Amniotic epithelial cell (primary cell): ENCODE measurements at regions not wholly inside any gene's neighbourhood (a gene's known extent, or its start where the extent isn't known, plus 50 kb on each side); places are given as distances from the start of the nearest gene placed in this dataset.
"Not testable (repeated sequence)": the region's sequence is repeated elsewhere in the genome, so short reads cannot be mapped to it uniquely, and the experiment has no call there.

Experiments used
- DNase-seq: peaks from one replicate; pipeline ENCODE4 v3.0.0-alpha.2; 2010; ENCODE audit warnings: low read depth

DNA sequence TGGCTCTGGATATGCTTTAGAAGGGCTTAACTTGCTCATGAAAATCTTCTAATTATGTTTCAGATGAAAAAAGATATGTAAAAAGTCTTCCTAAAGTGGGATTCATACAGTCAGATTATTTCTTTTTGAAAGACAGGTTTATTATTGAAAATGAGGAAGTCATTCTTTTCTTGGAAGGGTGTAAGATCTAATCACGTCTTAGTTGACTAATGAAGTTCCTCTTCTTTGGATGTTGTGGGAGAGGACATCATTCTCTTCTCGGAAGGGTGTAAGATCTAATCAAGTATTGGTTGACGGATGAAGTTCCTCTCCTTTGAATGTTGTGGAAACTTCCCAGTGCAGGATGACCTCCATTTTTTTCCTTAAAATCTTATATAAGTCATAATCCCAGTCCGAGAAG, 74.9 kb downstream of the ALG10 start:
- no peak for DNase-seq

DNA sequence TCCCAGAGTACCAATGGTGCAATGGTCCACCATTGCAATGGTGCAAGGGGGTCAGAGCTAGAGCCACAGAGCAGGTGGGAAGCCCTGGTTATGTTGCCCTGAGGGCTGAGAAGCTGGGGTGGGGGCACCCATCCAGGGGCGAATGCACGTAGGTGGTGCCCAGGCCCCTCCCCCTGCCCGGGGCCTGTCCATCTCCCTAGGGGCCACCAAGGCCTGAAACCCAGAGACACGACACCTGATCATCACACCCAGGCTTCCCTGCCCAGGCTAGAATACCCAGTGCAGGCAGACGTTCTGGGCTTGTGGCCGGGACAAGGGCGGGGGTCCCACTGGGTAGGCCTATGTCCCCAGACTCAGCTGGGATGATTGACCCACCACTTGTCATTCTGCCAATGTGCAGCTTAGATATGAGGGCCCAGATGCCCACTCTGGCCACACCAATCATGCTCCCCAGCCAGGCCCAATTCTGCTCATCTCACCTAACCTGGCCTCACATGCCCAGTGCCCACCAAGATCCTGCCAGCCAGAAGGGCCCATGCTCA, 83.2 kb downstream of the ALG10 start:
- DNase-seq: no peak

DNA sequence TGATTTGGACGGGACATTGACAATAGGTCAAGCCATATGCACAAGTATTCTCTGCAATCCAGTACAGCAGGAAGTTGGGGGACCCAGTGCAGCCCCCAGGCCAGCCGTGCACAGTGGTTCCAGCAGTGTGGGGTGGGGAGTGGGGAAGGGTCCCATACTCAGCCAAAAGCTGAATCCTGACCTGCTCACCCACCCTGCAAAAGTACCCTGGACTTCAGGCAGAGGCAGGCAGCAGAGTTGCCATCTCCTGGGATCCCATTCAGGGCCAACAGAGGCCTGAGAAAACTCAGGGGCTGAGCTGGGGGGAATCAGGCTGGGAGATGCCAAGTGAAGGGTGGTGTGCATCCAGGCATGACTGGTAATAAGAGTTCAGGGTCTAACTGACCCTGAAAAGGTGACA, 83.9 kb downstream of the ALG10 start:
- DNase-seq: no peak

DNA sequence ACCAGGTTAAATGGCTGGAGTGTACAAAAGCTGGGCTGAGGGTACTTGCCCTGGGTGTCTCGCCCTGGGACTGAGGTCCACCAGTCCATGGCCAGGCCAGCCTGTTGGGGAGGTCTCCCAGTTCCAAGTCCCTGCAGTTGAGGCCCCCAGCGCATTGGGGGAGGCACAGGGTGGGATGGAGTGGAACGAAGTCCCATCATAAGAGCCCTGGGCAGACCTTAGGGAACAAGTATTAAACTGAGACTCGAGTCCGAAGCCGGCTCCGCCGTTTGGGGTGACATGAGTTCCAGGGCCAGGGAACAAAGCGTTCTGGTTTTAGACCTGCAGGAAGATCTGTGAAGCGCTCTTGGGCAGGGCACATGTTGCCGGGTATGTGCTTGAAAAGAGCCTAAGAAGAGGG, 84.7 kb downstream of the ALG10 start:
- no peak for DNase-seq

- DNase-seq: no peak
Observed at GRCh38 chr12:34107781-34108404, 85.6 kb downstream of the ALG10 start.

GRCh38 chr12:34108405-34108803, 86.1 kb downstream of the ALG10 start:
- DNase-seq: no peak

- DNase-seq: no peak
Observed at GRCh38 chr12:34108967-34109366, 86.7 kb downstream of the ALG10 start.

DNA sequence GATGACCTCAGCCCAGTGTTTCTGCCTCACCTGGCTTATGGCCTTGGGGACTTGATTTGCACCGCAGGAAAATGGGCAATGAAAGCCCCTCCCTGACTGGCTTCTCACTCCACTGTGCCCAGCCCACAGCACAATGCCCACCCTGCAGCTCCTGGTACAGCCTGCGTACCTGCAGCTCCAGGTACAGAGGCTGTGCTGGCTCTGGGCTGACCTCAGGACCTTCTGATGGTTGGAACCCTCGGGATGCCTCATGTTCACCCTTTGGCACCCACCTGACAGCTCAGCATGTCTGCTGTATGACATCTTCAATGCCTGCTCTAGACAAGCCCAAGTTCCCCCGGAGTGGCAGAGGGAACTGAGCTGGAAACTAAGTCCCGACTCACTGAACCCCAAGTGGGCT, 87.1 kb downstream of the ALG10 start:
- DNase-seq: no peak

- DNase-seq: not testable (repeated sequence)
Observed at GRCh38 chr12:34109909-34110531, 87.7 kb downstream of the ALG10 start.

- no peak for DNase-seq
Observed at GRCh38 chr12:34119366-34119765, 97.1 kb downstream of the ALG10 start.

DNA sequence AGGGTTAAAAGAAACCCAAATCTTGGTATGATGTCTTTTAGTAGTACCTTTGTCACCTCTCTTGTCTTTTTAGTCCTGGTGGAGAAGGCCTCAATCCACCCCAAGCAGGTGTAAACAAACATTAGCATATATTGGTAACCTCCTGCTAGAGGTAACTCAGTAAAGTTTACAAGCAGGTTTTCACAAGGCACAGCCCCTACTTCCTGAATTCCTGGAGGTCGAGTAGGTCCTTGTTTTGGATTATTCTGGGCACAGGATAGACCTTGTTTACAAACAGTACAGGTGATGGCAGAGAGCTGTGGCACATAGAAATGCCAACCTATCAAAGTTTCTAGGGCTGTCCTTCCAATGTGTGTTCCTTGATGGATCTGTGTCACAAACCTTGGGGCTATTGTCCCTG, 99.1 kb downstream of the ALG10 start:
- no peak for DNase-seq

DNA sequence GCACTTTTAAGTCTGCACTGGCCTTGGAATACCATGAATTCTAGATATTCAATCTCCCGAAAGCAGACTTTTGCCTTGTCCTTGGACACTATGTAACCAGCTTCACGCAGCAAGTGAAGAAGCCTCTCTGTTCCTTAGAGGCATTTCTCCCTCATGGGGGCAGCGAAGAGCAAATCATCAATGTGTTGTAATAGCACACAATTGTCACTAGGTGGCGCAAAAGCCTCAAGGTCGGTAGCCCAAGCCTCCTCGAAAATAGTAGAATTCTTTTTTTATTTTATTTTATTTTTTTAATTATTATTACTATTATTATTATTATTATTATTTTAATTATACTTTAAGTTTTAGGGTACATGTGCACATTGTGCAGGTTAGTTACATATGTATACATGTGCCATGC, 100.8 kb downstream of the ALG10 start:
- peak; percentile 29 for DNase-seq

DNA sequence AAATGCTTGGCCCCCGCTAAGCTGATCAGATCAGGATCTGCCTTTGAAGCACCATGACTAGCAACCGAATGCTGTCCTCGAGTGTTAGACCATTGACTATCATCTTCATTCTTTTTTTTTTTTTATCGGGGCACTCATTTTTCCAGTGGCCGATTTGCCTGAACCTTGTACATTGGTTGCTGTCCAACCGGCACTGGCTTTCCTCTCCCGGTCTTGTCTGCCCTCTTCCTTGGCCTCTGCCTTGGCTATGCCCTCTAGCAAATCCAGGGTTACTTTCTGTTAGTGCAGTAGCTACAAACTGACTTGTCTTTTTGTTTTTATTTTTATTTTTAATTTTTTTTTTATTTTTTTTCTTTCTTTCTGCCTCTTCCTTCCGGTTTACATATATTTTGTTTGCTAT, 102.3 kb downstream of the ALG10 start:
- no peak for DNase-seq

- no peak for DNase-seq
Observed at GRCh38 chr12:34126239-34126641, 103.9 kb downstream of the ALG10 start.

DNA sequence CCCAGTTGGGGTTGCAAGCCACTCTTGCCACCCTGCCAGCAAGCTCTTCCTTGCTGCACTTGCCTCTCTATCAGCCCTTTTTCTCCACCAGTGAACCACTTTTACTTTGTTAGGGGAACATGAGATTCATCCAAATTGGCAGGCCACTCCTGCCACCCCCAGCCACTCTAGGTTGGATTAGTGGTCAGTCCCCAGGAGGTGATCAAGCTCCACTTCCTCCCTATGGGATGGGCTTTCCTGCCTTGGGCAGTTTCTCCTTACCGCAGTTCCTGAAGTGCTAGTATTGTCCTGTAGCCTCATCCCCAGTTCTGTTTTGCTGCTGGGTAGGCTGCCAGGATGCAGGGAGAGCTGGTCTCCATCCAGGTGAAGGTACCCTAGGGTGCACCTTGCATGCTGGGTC, 104.5 kb downstream of the ALG10 start:
- DNase-seq: no peak

DNA sequence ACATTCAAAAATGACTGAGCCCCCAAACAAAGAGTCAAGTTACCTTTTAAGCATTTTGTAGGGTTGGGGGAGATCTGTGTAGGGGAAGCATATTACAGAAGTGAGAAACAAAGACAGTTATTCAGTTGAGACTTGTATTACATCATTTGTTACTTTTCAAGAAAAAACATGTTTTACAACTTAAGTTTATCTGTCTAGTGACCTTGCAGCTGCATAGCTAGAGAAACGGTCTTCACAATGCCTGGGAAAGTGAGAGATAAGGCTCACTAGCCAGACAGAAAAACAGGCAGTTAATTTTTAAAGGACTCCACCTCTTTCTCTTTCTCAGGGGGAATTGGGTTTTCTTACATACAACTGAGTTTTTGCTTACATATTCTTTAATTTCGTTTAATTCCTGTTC, 105.1 kb downstream of the ALG10 start:
- not testable (repeated sequence) for DNase-seq

GRCh38 chr12:34142430-34142829, 120.1 kb downstream of the ALG10 start:
- DNase-seq: no peak

DNA sequence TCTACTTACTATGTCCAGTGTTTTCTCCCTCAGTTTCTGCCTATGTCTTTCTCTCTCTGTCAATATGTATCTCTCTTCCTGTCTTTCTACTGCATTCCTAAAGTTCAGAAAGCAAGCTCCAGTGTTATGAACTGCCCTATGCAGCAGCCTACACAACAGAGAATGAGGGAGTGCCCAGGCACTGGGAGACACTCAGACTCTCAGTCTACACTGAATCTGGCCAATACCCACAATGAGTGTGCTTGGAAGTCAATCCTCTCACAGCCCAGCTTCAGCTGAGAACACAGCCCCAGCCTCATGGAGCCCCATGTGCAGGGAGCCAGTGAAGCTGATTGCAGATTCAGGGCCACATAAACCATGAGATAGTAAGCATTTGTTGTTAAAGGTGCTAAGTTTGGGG, 128.7 kb downstream of the ALG10 start:
- no peak for DNase-seq

- DNase-seq: no peak
Observed at GRCh38 chr12:34163443-34163842, 141.1 kb downstream of the ALG10 start.

DNA sequence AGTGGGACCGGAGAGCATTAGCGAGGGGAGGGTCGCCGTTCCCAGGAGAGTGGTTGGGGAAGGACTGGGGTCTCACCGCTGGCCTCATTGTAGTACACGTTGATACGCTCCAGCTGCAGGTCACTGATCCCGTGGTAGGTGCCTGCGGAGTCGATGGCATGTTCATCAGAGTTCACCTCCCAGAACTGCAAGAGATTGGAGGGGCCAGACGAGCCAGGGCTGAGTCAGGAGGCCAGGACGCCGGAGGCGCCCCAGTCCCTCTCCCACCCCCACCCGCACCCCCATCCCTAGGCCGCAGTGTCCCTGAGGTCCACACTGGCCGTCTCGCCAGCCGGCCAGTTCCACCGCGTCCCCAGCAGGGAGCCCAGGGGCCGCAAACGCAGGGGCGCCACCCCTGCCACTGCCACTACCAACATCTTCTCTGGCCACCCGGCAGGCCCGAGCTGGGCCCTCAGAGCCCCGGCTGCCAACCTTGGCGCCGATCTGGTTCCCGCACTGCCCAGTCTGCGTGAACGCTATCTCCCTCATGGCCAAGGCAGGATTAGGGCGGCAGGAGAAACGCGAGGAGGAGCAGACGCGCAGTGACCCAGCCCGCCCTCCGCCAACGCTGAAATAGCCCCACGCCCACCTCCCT, 144.2 kb downstream of the ALG10 start:
- no peak for DNase-seq

- not testable (repeated sequence) for DNase-seq
Observed at GRCh38 chr12:34168507-34168906, 146.2 kb downstream of the ALG10 start.

- no peak for DNase-seq
Observed at GRCh38 chr12:34186492-34186891, 164.2 kb downstream of the ALG10 start.

DNA sequence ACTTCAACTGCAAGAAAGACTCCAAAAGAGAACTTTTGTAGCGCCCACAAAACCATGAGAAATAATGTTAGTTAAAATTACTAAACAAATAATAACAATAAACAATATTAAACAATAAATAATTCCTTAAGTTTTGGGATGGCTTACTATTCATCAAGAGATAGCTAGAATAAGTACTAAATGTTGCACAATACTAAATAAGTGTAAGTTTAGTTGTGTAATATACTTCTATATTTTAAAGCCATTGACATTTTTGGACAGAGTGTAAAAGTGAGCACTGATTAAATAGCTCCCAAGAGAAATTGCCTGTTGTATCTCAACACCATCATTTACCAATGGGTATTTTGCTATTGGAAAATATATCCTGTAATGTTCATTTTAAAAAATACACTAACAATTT, 166.7 kb downstream of the ALG10 start:
- no peak for DNase-seq

GRCh38 chr12:34190054-34190453, 167.8 kb downstream of the ALG10 start:
- no peak for DNase-seq
